Left lung (tissue), 4 donors: ENCODE measurements at regions not wholly inside any gene's neighbourhood (a gene's known extent, or its start where the extent isn't known, plus 50 kb on each side); places are given as distances from the start of the nearest gene placed in this dataset.

ENCODE experiments used
- ATAC-seq: fragments of 200-7000 bp; cut with Tn5 transposase; one replicate; pipeline ENCODE4 v1.9.1; 2020; ENCODE audit warnings: moderate library complexity
- DNase-seq, 4 donors: peaks; one replicate each; pipeline ENCODE4 v3.0.0-alpha.2; 2013 to 2020
- H3K27ac ChIP-seq, 2 donors: fragments of 200-600 bp; sonication (generic) in 1 of 2; one replicate each; pipeline versions ENCODE4 v1.5.0 to v1.8.0; 2020 to 2021
- H3K27me3 ChIP-seq, 2 donors: fragments of 200-600 bp; sonication (generic) in 1 of 2; one replicate each; pipeline versions ENCODE4 v1.5.0 to v1.8.0; 2020 to 2021
- H3K36me3 ChIP-seq, 2 donors: fragments of 200-600 bp; sonication (generic) in 1 of 2; one replicate each; pipeline versions ENCODE4 v1.5.0 to v1.8.0; 2020 to 2021
- H3K4me1 ChIP-seq, 2 donors: fragments of 200-600 bp; one replicate each; pipeline ENCODE4 v1.8.0; 2021
- H3K4me3 ChIP-seq, 2 donors: fragments of 200-600 bp; sonication (generic) in 1 of 2; one replicate each; pipeline versions ENCODE4 v1.5.0 to v1.8.0; 2020 to 2021; ENCODE audit warnings: mild to moderate bottlenecking in 1 of 2
- H3K9me3 ChIP-seq, 2 donors: fragments of 200-600 bp; sonication (generic) in 1 of 2; one replicate each; pipeline versions ENCODE4 v1.5.0 to v1.8.0; 2020 to 2021
- intact Hi-C, 2 donors: fragments of 100-400 bp; cut with DNase I; formaldehyde crosslinking; loops; one replicate each; pipeline versions ENCODE4 v1.11.2 to v1.14.2; 2022
- TF ChIP-seq, protein P1 (sequence below), 2 donors: fragments of 200-600 bp; sonication (generic) in 1 of 2; IDR thresholded peaks; one replicate each; pipeline versions ENCODE4 v1.5.0 to v1.8.0; 2021; ENCODE audit warnings: antibody characterized with exemption in 2 of 2
- donor health status: DM: no; HTN: yes; CAD: no.
- donor health status: DM: no; HTN: no; CAD: no.

DNA sequence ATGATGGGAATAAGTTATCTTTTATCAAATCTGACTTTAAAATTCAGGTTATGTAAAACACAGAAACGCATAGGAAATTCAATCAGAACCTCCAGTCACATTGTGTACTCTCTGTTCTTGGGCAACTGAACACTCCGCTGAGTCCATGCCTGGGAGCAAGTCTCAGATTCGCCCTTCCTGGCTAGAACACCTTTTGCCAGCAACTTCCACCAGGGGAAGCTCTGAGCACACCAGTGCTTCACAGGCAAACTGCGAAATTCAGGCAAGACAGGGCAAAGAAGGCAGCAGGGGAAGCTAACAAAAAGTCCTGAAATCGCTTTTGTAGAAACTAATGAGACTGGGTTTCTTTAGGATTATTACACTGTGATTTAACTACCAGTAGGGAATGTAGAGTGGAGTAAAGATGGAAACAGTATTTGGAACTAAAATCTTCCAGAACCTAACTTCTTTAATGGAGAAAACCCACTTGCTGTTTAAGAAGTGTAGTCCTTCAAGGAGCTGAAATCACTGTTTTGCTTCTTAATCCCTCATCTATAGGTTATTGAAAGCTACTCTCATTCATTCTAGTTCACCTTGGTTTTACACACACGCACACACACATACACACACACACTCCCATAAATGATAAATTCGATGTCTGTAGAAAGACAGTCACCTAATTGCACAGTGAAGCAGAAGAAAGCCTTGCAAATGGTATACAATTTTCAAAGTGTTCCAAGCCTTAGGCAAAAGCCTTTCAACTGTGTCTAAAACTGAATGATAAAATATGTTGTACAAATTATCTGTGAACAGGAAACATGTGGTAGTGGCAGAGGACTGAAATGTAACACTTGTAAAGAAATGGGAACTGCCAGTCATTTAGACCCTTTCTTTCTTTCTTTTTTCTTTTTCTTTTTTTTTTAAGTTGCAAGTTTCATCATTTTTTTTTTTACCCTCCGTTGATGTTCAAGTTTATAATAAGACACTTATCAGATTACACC, 214.5 kb downstream of the TMEM182 start:
- peak in 2 of 4 donors; percentile 48 to 58 for DNase-seq
- Histone ChIP-seq H3K4me1 (no peaks in the 10 kb centered on the region), H3K9me3 (no peaks in the 10 kb centered on the region), H3K36me3 (no peaks in the 10 kb centered on the region), H3K27ac (no peak overlapping the region), H3K27me3 (no peaks in the 10 kb centered on the region), H3K4me3 (no peak overlapping the region)
- intact Hi-C loops: no loop called here
- ATAC-seq: peak; percentile 48
- TF ChIP-seq, protein P1, sequence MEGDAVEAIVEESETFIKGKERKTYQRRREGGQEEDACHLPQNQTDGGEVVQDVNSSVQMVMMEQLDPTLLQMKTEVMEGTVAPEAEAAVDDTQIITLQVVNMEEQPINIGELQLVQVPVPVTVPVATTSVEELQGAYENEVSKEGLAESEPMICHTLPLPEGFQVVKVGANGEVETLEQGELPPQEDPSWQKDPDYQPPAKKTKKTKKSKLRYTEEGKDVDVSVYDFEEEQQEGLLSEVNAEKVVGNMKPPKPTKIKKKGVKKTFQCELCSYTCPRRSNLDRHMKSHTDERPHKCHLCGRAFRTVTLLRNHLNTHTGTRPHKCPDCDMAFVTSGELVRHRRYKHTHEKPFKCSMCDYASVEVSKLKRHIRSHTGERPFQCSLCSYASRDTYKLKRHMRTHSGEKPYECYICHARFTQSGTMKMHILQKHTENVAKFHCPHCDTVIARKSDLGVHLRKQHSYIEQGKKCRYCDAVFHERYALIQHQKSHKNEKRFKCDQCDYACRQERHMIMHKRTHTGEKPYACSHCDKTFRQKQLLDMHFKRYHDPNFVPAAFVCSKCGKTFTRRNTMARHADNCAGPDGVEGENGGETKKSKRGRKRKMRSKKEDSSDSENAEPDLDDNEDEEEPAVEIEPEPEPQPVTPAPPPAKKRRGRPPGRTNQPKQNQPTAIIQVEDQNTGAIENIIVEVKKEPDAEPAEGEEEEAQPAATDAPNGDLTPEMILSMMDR (IDR thresholded peaks at IDR 0.05): peak in 1 of 2 donors; percentile 23

DNA sequence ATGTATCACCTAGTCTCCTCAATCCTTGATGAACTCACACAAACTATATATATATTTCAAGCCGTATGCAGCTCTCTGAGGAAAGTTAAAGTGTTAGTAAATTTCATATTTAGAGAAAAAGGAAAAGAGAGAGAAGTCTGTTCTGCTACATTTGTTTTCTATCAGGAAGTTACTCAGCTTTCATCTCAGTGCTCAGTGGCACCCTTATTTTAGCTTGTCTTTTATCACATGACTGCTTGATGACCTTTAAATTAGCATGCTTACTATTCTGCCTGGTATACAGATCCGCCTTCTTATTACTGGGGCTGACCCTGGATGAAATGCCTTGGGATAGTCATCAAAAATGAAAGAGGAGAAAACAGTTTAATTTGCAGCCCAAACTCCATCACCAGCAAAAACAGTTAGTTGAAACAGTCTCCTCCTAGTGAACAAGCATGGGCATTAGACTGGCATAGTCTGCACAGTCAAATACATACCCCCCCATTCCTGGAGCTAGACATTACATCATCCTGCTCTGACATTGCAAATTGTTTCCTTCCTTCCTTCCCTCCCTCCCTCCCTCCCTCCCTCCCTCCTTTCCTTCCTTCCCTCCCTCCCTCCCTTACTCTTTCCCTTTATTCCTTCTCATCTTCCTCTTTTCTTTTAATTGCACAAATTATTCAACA, 215.7 kb downstream of the TMEM182 start:
- TF ChIP-seq, protein P1 (IDR thresholded peaks at IDR 0.05): no peak

DNA sequence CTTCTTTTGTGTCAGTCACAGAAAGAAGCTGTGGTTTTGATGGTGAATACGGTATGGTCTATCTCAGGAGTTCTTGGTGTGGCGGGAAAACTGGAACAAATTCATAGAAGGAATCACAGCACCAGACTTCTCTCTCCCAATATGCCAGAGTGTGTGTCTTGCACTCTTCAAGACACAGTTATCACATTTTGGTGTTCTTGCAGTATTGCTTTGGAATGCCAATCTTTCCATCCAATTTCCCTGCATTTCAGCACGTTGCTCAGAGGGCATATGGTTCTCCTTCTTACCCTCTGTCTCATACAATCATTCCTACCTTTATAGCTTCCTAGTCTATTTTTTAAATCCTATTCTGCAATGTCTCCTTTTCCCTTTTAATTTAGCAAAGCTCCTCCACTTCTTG, 216.3 kb downstream of the TMEM182 start:
- no peak overlapping the region for H3K27ac ChIP-seq
- H3K27me3 ChIP-seq: no peaks in the 10 kb centered on the region
- DNase-seq (no peak), ATAC-seq (no peak)
- TF ChIP-seq, protein P1 (IDR thresholded peaks at IDR 0.05): no peak
- no peaks in the 10 kb centered on the region for H3K36me3 ChIP-seq
- no peaks in the 10 kb centered on the region for H3K4me1 ChIP-seq
- intact Hi-C loops: no loop called here
- no peak overlapping the region for H3K4me3 ChIP-seq
- no peaks in the 10 kb centered on the region for H3K9me3 ChIP-seq

More for the DNA sequence above, 215.7 kb downstream of the TMEM182 start:
- ATAC-seq: no peak
- Histone ChIP-seq H3K36me3 (no peaks in the 10 kb centered on the region), H3K27ac (no peak overlapping the region), H3K4me3 (no peak overlapping the region), H3K9me3 (no peaks in the 10 kb centered on the region), H3K27me3 (no peaks in the 10 kb centered on the region), H3K4me1 (no peaks in the 10 kb centered on the region)
- DNase-seq: no peak
- intact Hi-C loops: no loop called here

DNA sequence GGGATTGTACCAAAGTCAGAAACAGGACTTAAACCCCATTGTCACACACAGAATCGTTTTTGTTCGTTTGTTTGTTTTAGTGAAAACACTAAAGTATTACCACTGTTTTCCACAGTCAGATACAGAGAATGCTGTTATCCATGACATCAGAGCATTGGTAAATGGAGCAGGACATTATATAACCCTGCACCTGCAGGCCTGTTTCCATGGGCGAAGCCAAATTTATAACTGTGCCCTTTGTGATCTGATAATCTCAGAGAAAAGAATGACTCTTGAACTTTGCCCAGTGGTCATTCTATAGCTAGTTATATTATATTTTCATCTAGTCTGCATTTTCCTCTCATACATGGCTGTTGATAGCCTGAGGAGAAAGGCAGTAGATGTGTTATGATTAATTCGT, 217.6 kb downstream of the TMEM182 start:
- H3K9me3 ChIP-seq: no peaks in the 10 kb centered on the region
- H3K4me1 ChIP-seq: no peaks in the 10 kb centered on the region
- intact Hi-C loops: no loop called here
- no peak overlapping the region for H3K4me3 ChIP-seq
- H3K27me3 ChIP-seq: no peaks in the 10 kb centered on the region
- H3K27ac ChIP-seq: no peak overlapping the region
- no peaks in the 10 kb centered on the region for H3K36me3 ChIP-seq
- no peak for ATAC-seq
- TF ChIP-seq, protein P1 (IDR thresholded peaks at IDR 0.05): no peak
- no peak for DNase-seq

DNA sequence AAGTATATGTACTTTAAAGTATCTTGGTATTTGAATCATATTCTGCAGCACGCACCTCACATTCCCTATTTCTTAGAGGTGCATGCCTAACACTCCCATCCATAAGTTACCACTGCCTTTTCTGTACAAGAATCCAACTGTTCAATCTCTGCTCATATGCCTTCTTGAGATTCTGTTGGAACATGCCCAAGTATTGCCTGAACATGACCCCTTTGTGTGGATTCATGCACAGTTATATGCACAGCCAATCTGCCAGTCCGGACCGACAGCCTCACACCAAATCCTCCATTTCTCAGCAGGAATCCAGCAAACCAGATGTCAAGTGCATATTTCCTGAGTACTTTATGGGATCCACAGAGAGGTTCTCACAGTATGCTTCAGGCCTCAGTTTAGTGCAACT, 222.0 kb downstream of the TMEM182 start:
- H3K9me3 ChIP-seq: no peaks in the 10 kb centered on the region
- H3K27me3 ChIP-seq: no peaks in the 10 kb centered on the region
- no peak overlapping the region for H3K4me3 ChIP-seq
- DNase-seq (no peak), ATAC-seq (no peak)
- no peaks in the 10 kb centered on the region for H3K4me1 ChIP-seq
- H3K36me3 ChIP-seq: no peaks in the 10 kb centered on the region
- TF ChIP-seq, protein P1 (IDR thresholded peaks at IDR 0.05): no peak
- intact Hi-C loops: no loop called here
- no peak overlapping the region for H3K27ac ChIP-seq
